ENCODE measurements at regions not wholly inside any gene's neighbourhood (a gene's known extent, or its start where the extent isn't known, plus 50 kb on each side); places are given as distances from the start of the nearest gene placed in this dataset.

DNA sequence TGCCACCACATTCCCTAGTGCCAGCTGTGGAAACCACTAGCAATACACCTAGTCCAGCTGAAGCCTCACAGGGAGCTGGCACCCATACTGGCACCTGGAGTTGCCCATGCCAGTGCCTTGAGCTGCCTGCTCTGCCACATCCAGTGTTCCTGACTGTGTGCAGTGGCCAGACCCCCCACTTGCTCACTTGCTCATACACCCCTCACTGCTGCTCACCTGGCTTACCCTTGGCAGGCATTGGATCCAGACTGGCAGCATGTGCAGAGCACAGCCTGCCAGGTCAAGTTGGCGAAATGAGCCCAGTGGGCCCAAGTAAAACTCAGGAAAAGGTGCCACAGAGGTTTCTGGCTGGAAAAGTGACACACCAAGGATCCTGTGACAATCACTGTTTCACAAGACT, 1618.6 kb upstream of the PRMT6 start:
- no peaks in the 10 kb centered on the region for H3K79me2 ChIP-seq (ENCODE audit: control insufficient read depth, insufficient read depth, low read length)
- H2AFZ ChIP-seq (ENCODE audit: low read depth, low read length) = no peak overlapping the region
- no peaks in the 10 kb centered on the region for H3K36me3 ChIP-seq (ENCODE audit: control insufficient read depth in 2 of 2, extremely low read depth in 1 of 2, insufficient read depth in 2 of 2, low read length in 2 of 2)
- H3K9ac ChIP-seq (replicated peaks; ENCODE audit: extremely low read depth, insufficient read depth, low read length) = no peak overlapping the region
- H4K20me1 ChIP-seq (replicated peaks; ENCODE audit: control insufficient read depth, extremely low read depth, insufficient read depth, low read length) = no peaks in the 10 kb centered on the region
- H3K27ac ChIP-seq (ENCODE audit: insufficient read depth, low read depth, low read length) = no peak overlapping the region
- ChIA-PET CTCF (no interaction called here), POLR2A (no interaction called here)
- FAIRE-seq (no peak), DNase-seq (ENCODE audit: low read depth, low spot score) (no peak)
- no TSS peak for BruUV-seq (replicated peaks)
- dilution Hi-C loops (cut with MboI; ENCODE audit: extremely low pct_ligation_motif_present, low sequenced_read_pairs) = no loop called here
- no peak overlapping the region for H3K4me3 ChIP-seq (replicated peaks in 1 of 3; ENCODE audit: insufficient read depth in 1 of 3, low read depth in 1 of 3, low read length in 3 of 3)
- H3K4me1 ChIP-seq (ENCODE audit: control insufficient read depth, extremely low read depth, insufficient read depth, low read length) = no peaks in the 10 kb centered on the region
- H3K9me1 ChIP-seq (replicated peaks; ENCODE audit: control insufficient read depth, extremely low read depth, insufficient read depth, low read length) = no peaks in the 10 kb centered on the region
- intact Hi-C loops (cut with micrococcal nuclease) = no loop called here
- no peak overlapping the region for H3K4me2 ChIP-seq (ENCODE audit: insufficient read depth, low read length)
- peaks cover 10% of the 10 kb centered on the region for H3K9me3 ChIP-seq (replicated peaks; ENCODE audit: control insufficient read depth, insufficient read depth, low read length)
- H3K27me3 ChIP-seq (ENCODE audit: control insufficient read depth in 2 of 2, insufficient read depth in 2 of 2, low read length in 2 of 2) = no peaks in the 10 kb centered on the region
- TF ChIP-seq, protein P1, sequence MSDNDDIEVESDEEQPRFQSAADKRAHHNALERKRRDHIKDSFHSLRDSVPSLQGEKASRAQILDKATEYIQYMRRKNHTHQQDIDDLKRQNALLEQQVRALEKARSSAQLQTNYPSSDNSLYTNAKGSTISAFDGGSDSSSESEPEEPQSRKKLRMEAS (IDR thresholded peaks at IDR 0.05; ENCODE audit: insufficient read depth, insufficient read length) = no peak
- TF ChIP-seq POLR2AphosphoS5 (IDR thresholded peaks at IDR 0.05; ENCODE audit: insufficient read depth, low read depth, low read length) (no peak), GATA2 (IDR thresholded peaks at IDR 0.05; ENCODE audit: insufficient read depth, insufficient read length, low read depth, low read length) (no peak), FOS (IDR thresholded peaks at IDR 0.05; ENCODE audit: borderline replicate concordance, insufficient read depth, low read length) (no peak), MYC (IDR thresholded peaks at IDR 0.05; ENCODE audit: low read depth, low read length) (no peak), EZH2 (IDR thresholded peaks at IDR 0.05; ENCODE audit: borderline replicate concordance, low read depth, low read length, severe bottlenecking) (no peak), JUN (IDR thresholded peaks at IDR 0.05; ENCODE audit: borderline replicate concordance, insufficient read depth, insufficient read length, low read depth) (no peak), POLR2A (IDR thresholded peaks at IDR 0.05; ENCODE audit: low read depth, low read length) (no peak)
- TF ChIP-seq, protein P2, sequence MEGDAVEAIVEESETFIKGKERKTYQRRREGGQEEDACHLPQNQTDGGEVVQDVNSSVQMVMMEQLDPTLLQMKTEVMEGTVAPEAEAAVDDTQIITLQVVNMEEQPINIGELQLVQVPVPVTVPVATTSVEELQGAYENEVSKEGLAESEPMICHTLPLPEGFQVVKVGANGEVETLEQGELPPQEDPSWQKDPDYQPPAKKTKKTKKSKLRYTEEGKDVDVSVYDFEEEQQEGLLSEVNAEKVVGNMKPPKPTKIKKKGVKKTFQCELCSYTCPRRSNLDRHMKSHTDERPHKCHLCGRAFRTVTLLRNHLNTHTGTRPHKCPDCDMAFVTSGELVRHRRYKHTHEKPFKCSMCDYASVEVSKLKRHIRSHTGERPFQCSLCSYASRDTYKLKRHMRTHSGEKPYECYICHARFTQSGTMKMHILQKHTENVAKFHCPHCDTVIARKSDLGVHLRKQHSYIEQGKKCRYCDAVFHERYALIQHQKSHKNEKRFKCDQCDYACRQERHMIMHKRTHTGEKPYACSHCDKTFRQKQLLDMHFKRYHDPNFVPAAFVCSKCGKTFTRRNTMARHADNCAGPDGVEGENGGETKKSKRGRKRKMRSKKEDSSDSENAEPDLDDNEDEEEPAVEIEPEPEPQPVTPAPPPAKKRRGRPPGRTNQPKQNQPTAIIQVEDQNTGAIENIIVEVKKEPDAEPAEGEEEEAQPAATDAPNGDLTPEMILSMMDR (IDR thresholded peaks at IDR 0.05; ENCODE audit: extremely low read depth in 1 of 2, insufficient read depth in 1 of 2, low read depth in 1 of 2, low read length in 2 of 2) = no peak

Measured in endothelial cell of umbilical vein (primary cell).